HL-60 (cell line): ENCODE measurements at regions not wholly inside any gene's neighbourhood (a gene's known extent, or its start where the extent isn't known, plus 50 kb on each side); places are given as distances from the start of the nearest gene placed in this dataset.

Experiments used
- DNase-seq, 2 experiments: peaks; one replicate each; pipeline ENCODE4 v3.0.0-alpha.2; 2010 to 2020; ENCODE audit warnings: low read depth in 1 of 2, low spot score in 1 of 2
- H3K27ac ChIP-seq: fragments of 250-450 bp; sonication (Bioruptor Pico); replicated peaks from 2 replicates; pipeline ENCODE4 v1.5.1; 2020; ENCODE audit warnings: mild to moderate bottlenecking, moderate library complexity
- H3K27me3 ChIP-seq: fragments of 250-450 bp; sonication (Bioruptor Pico); 2 replicates; pipeline ENCODE4 v1.5.1; 2021; ENCODE audit warnings: mild to moderate bottlenecking, moderate library complexity; ENCODE audit not compliant: insufficient read depth, poor library complexity, severe bottlenecking
- H3K4me3 ChIP-seq: replicated peaks from 2 replicates; pipeline ENCODE4 v1.5.1; 2011; ENCODE audit warnings: mild to moderate bottlenecking, control low read depth, low read length; ENCODE audit not compliant: insufficient read depth
- CTCF ChIP-seq: IDR thresholded peaks from one replicate; pipeline ENCODE4 v1.5.1; 2011; ENCODE audit warnings: low read length, control low read depth, inconsistent platforms; ENCODE audit not compliant: insufficient read depth
- GABPA ChIP-seq: IDR thresholded peaks from 2 replicates; pipeline ENCODE4 v1.6.1; 2012; ENCODE audit warnings: low read depth
- POLR2AphosphoS5 ChIP-seq: IDR thresholded peaks from 2 replicates; pipeline ENCODE4 v1.6.1; 2012; ENCODE audit warnings: low read depth
- REST ChIP-seq: IDR thresholded peaks from 2 replicates; pipeline ENCODE4 v1.6.1; 2012; ENCODE audit warnings: low read depth; ENCODE audit not compliant: insufficient replicate concordance
- SPI1 ChIP-seq: IDR thresholded peaks from 2 replicates; pipeline ENCODE4 v1.6.1; 2012; ENCODE audit warnings: low read depth, mild to moderate bottlenecking, borderline replicate concordance

DNA sequence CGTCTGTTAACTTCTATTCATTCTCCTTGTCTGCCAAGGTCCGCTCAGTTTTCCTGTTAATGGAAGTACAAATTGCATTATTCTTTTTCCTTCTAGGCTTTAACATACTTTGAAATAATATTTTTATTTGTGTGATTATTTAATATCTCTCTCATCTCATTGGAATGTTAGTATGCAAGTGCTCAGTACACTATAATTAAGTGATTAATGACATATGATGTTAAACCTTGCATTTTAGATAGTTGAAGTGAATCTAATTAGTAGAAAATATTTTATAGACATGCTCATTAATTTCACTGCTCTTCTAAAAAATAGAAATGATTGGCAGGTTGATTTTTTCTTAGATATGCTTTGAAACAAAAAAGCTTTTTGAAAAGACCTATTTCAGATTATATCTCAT is 1079.8 kb downstream of the RAPGEF2 start:
- Histone ChIP-seq H3K27me3 (no peaks in the 10 kb centered on the region), H3K4me3 (no peak overlapping the region), H3K27ac (no peak overlapping the region)
- TF ChIP-seq POLR2AphosphoS5, result no peak
- DNase-seq, result no peak

GRCh38 chr4:160184884-160185283 is 1082.0 kb downstream of the RAPGEF2 start:
- DNase-seq, result no peak
- TF ChIP-seq REST (no peak), POLR2AphosphoS5 (no peak), GABPA (no peak), SPI1 (no peak), CTCF (no peak)
- Histone ChIP-seq H3K4me3 (no peak overlapping the region), H3K27ac (no peak overlapping the region), H3K27me3 (no peaks in the 10 kb centered on the region)

DNA sequence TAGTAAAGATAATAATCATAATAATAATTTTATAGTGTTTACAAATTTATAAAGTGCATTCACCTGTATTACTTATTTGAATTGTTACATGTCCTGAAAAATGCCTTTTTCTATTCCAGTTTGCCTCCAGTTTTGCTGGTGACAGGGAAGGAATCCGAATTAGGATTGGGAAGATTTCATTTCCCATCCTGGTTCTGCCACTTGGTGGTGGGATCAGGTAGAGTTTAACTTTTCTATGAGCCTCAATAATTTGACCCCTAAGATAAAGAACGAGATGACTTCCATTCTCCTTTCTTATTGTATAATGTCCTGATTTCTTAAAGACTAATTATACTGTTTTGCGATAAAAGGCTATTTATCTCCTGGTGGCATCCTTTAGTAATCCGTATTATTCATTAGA is 1090.9 kb downstream of the RAPGEF2 start:
- no peaks in the 10 kb centered on the region for H3K27me3 ChIP-seq
- TF ChIP-seq REST (no peak), POLR2AphosphoS5 (no peak), GABPA (no peak), SPI1 (no peak), CTCF (no peak)
- no peak overlapping the region for H3K4me3 ChIP-seq
- H3K27ac ChIP-seq, result no peak overlapping the region
- no peak for DNase-seq

DNA sequence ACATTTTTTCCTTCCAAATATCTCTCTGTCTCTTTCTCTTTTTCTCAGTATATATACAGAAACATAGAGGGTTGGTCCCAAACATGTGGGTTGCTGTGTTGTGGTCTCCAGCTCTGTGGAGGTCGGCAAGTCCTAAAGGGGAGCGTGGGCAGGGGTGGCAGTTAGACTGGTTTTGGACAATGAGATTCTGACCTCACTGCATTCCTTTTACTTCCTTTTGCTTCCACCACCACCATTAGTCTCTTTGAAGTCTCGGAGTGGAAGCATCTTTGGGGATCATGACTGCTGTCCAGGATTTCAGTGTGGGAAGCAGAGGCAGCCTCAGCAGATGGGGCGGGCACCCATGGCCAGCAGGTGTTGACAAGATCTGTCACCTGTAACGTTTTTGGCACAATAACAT is 1091.8 kb downstream of the RAPGEF2 start:
- TF ChIP-seq GABPA (no peak), CTCF (no peak), POLR2AphosphoS5 (no peak), SPI1 (no peak), REST (no peak)
- no peak for DNase-seq
- Histone ChIP-seq H3K4me3 (no peak overlapping the region), H3K27me3 (no peaks in the 10 kb centered on the region), H3K27ac (no peak overlapping the region)
